Caco-2 (cell line): ENCODE measurements at regions not wholly inside any gene's neighbourhood (a gene's known extent, or its start where the extent isn't known, plus 50 kb on each side); places are given as distances from the start of the nearest gene placed in this dataset.

Source experiments
- BruUV-seq: library from RNA; stranded (reverse); fragments of 400-500 nt; replicated peaks from 2 replicates; lab custom pipeline; 2021; lab: Mats Ljungman, UMichigan
- CTCF ChIA-PET: fragments of 300-600 bp; sonication (Branson Sonifier 250); formaldehyde crosslinking; loops from one replicate; lab custom pipeline; 2022; ENCODE audit warnings: antibody characterized with exemption; lab: Charles Lee
- POLR2A ChIA-PET: fragments of 300-600 bp; sonication (Branson Sonifier 250); formaldehyde crosslinking; loops from one replicate; lab custom pipeline; 2022; ENCODE audit warnings: antibody characterized with exemption; lab: Charles Lee
- DNase-seq, 2 experiments: peaks; one replicate each; pipeline versions ENCODE4 v3.0.0 to v3.0.0-alpha.2; 2020 to 2022
- H3K27me3 ChIP-seq: replicated peaks from 2 replicates; pipeline ENCODE4 v1.6.0; 2011; ENCODE audit warnings: low read length; ENCODE audit not compliant: control insufficient read depth, insufficient read depth
- H3K36me3 ChIP-seq: 2 replicates; pipeline ENCODE4 v1.5.1; 2011; ENCODE audit warnings: low read length; ENCODE audit not compliant: control insufficient read depth, insufficient read depth
- H3K4me1 ChIP-seq: fragments of 250-450 bp; sonication (Bioruptor Pico); 2 replicates; pipeline ENCODE4 v1.5.1; 2020; ENCODE audit warnings: mild to moderate bottlenecking
- H3K4me3 ChIP-seq: 2 replicates; pipeline ENCODE4 v1.5.1; 2011; ENCODE audit warnings: low read depth, mild to moderate bottlenecking, control low read depth, low read length
- H3K9me3 ChIP-seq: fragments of 250-450 bp; sonication (Bioruptor Pico); 2 replicates; pipeline ENCODE4 v1.5.1; 2020; ENCODE audit warnings: mild to moderate bottlenecking, moderate library complexity
- H3K27ac Mint-ChIP-seq: one replicate; pipeline ENCODE4 v1.8.0; 2022; ENCODE audit warnings: mixed read lengths; ENCODE audit not compliant: unreplicated experiment
- H3K27me3 Mint-ChIP-seq: one replicate; pipeline ENCODE4 v1.8.0; 2022; ENCODE audit warnings: mixed read lengths; ENCODE audit not compliant: insufficient read depth, unreplicated experiment
- H3K36me3 Mint-ChIP-seq: one replicate; pipeline ENCODE4 v1.8.0; 2022; ENCODE audit warnings: mild to moderate bottlenecking, mixed read lengths; ENCODE audit not compliant: insufficient read depth, unreplicated experiment
- H3K4me1 Mint-ChIP-seq: one replicate; pipeline ENCODE4 v1.8.0; 2022; ENCODE audit warnings: low read depth, mixed read lengths; ENCODE audit not compliant: unreplicated experiment
- H3K4me3 Mint-ChIP-seq: one replicate; pipeline ENCODE4 v1.8.0; 2022; ENCODE audit warnings: mild to moderate bottlenecking, moderate library complexity, mixed read lengths; ENCODE audit not compliant: unreplicated experiment
- H3K9me3 Mint-ChIP-seq: one replicate; pipeline ENCODE4 v1.8.0; 2022; ENCODE audit warnings: mixed read lengths; ENCODE audit not compliant: unreplicated experiment
- CTCF ChIP-seq, 2 experiments: fragments of 200-600 bp in 1 of 2; IDR thresholded peaks; 1 replicate in 1 of 2; 2 replicates in 1 of 2; pipeline versions ENCODE4 v1.5.1 to v1.8.0; 2011 to 2022; ENCODE audit warnings: antibody characterized with exemption in 1 of 2, control low read depth in 1 of 2, inconsistent platforms in 1 of 2, low read depth in 1 of 2, low read length in 1 of 2, mild to moderate bottlenecking in 1 of 2, moderate library complexity in 1 of 2; ENCODE audit not compliant: insufficient read depth in 1 of 2, severe bottlenecking in 1 of 2, unreplicated experiment in 1 of 2
- intact Hi-C: fragments of 100-400 bp; cut with micrococcal nuclease; formaldehyde crosslinking; loops from one replicate; pipeline ENCODE4 v1.10.0; 2022; ENCODE audit not compliant: unreplicated experiment

GRCh38 chr12:77689510-77690086, 141.1 kb upstream of the NAV3 start:
- Histone ChIP-seq H3K36me3 (no peaks in the 10 kb centered on the region), H3K4me1 (no peaks in the 10 kb centered on the region), H3K4me3 (no peak overlapping the region), H3K9me3 (no peaks in the 10 kb centered on the region), H3K27me3 (no peaks in the 10 kb centered on the region)
- Mint-ChIP-seq H3K27ac (no peak overlapping the region), H3K4me1 (no peaks in the 10 kb centered on the region), H3K4me3 (no peak overlapping the region), H3K9me3 (no peaks in the 10 kb centered on the region), H3K27me3 (no peaks in the 10 kb centered on the region), H3K36me3 (no peaks in the 10 kb centered on the region)
- DNase-seq: no peak
- POLR2A ChIA-PET: no interaction called here
- no peak for TF ChIP-seq CTCF (IDR thresholded peaks at IDR 0.05; ENCODE audit: insufficient read depth in 1 of 2, low read depth in 1 of 2, low read length in 1 of 2, severe bottlenecking in 1 of 2, unreplicated experiment in 1 of 2)
- no TSS peak for BruUV-seq
- intact Hi-C loops: loop anchor here (5.0 to 10.0 kb wide), 3 partner anchors 147 to 735 kb away; no protein-coding TSS in a partner anchor
- CTCF ChIA-PET: no interaction called here

GRCh38 chr12:77687321-77687720, 143.4 kb upstream of the NAV3 start:
- no peak overlapping the region for H3K4me3 ChIP-seq
- no peaks in the 10 kb centered on the region for H3K27me3 Mint-ChIP-seq
- no peaks in the 10 kb centered on the region for H3K36me3 ChIP-seq
- no peak for TF ChIP-seq CTCF (IDR thresholded peaks at IDR 0.05; ENCODE audit: insufficient read depth in 1 of 2, low read depth in 1 of 2, low read length in 1 of 2, severe bottlenecking in 1 of 2, unreplicated experiment in 1 of 2)
- POLR2A ChIA-PET: no interaction called here
- no peak overlapping the region for H3K27ac Mint-ChIP-seq
- H3K9me3 Mint-ChIP-seq: no peaks in the 10 kb centered on the region
- no TSS peak for BruUV-seq
- no peaks in the 10 kb centered on the region for H3K36me3 Mint-ChIP-seq
- no peak for DNase-seq
- H3K4me1 Mint-ChIP-seq: no peaks in the 10 kb centered on the region
- CTCF ChIA-PET: interaction anchor here (0.6 kb wide), 1 partner anchor 208 kb away, joined by 3 read pairs; no protein-coding TSS in a partner anchor
- no peaks in the 10 kb centered on the region for H3K27me3 ChIP-seq
- no peaks in the 10 kb centered on the region for H3K9me3 ChIP-seq
- H3K4me3 Mint-ChIP-seq: no peak overlapping the region
- no peaks in the 10 kb centered on the region for H3K4me1 ChIP-seq
- intact Hi-C loops: loop anchor here (5.0 to 10.0 kb wide), 3 partner anchors 145 to 733 kb away; no protein-coding TSS in a partner anchor

GRCh38 chr12:77686760-77687159, 143.9 kb upstream of the NAV3 start:
- H3K4me3 Mint-ChIP-seq: no peak overlapping the region
- H3K27me3 Mint-ChIP-seq: peaks cover 3% of the 10 kb centered on the region
- BruUV-seq: no TSS peak
- peak in 1 of 2 experiments; percentile 2 for TF ChIP-seq CTCF (IDR thresholded peaks at IDR 0.05; ENCODE audit: insufficient read depth in 1 of 2, low read depth in 1 of 2, low read length in 1 of 2, severe bottlenecking in 1 of 2, unreplicated experiment in 1 of 2)
- no peaks in the 10 kb centered on the region for H3K36me3 ChIP-seq
- H3K27me3 ChIP-seq: no peaks in the 10 kb centered on the region
- H3K4me1 ChIP-seq: no peaks in the 10 kb centered on the region
- CTCF ChIA-PET: interaction anchor here (0.6 kb wide), 1 partner anchor 209 kb away, joined by 3 read pairs; no protein-coding TSS in a partner anchor
- no peak for DNase-seq
- no peaks in the 10 kb centered on the region for H3K4me1 Mint-ChIP-seq
- POLR2A ChIA-PET: no interaction called here
- no peak overlapping the region for H3K4me3 ChIP-seq
- no peak overlapping the region for H3K27ac Mint-ChIP-seq
- intact Hi-C loops: loop anchor here (5.0 to 10.0 kb wide), 3 partner anchors 144 to 732 kb away; no protein-coding TSS in a partner anchor
- no peaks in the 10 kb centered on the region for H3K9me3 Mint-ChIP-seq
- no peaks in the 10 kb centered on the region for H3K36me3 Mint-ChIP-seq
- H3K9me3 ChIP-seq: no peaks in the 10 kb centered on the region
